GM23338 (cell line): ENCODE measurements at regions not wholly inside any gene's neighbourhood (a gene's known extent, or its start where the extent isn't known, plus 50 kb on each side); places are given as distances from the start of the nearest gene placed in this dataset.

Experiments
- CREB1 ChIP-seq: fragments of 250-450 bp; sonication (Bioruptor Pico); IDR thresholded peaks from 2 replicates; pipeline ENCODE4 v1.5.0; 2020; ENCODE audit warnings: low read depth, mild to moderate bottlenecking, moderate library complexity
- EZH2 ChIP-seq: fragments of 200-600 bp; sonication (generic); IDR thresholded peaks from one replicate; pipeline ENCODE4 v1.8.0; 2017; ENCODE audit warnings: antibody characterized with exemption, mild to moderate bottlenecking, low read depth; ENCODE audit not compliant: unreplicated experiment
- EZH2phosphoT487 ChIP-seq: fragments of 200-600 bp; sonication (generic); IDR thresholded peaks from one replicate; pipeline ENCODE4 v1.8.1; 2018; ENCODE audit warnings: antibody characterized with exemption; ENCODE audit not compliant: unreplicated experiment
- JUNB ChIP-seq: IDR thresholded peaks from one replicate; pipeline ENCODE4 v1.6.1; 2016; ENCODE audit warnings: antibody characterized with exemption; ENCODE audit not compliant: unreplicated experiment
- POLR2AphosphoS5 ChIP-seq: IDR thresholded peaks from 2 replicates; pipeline ENCODE4 v1.6.1; 2016; ENCODE audit warnings: antibody characterized with exemption, low read depth
- STAT1 ChIP-seq: IDR thresholded peaks from one replicate; pipeline ENCODE4 v1.6.1; 2016; ENCODE audit warnings: antibody characterized with exemption; ENCODE audit not compliant: unreplicated experiment
- TF ChIP-seq, protein P1 (sequence below), 2 experiments: fragments of 200-600 bp in 1 of 2; sonication (generic) in 1 of 2; conservative IDR thresholded peaks; 2 replicates each; pipeline versions ENCODE4 v1.5.1 to v1.6.1; 2016 to 2017; ENCODE audit warnings: antibody characterized with exemption in 2 of 2, low read depth in 2 of 2, mild to moderate bottlenecking in 2 of 2, moderate library complexity in 1 of 2
- TF ChIP-seq, protein P2 (sequence below): IDR thresholded peaks from one replicate; pipeline ENCODE4 v1.6.1; 2018; ENCODE audit warnings: antibody characterized with exemption; ENCODE audit not compliant: unreplicated experiment

DNA sequence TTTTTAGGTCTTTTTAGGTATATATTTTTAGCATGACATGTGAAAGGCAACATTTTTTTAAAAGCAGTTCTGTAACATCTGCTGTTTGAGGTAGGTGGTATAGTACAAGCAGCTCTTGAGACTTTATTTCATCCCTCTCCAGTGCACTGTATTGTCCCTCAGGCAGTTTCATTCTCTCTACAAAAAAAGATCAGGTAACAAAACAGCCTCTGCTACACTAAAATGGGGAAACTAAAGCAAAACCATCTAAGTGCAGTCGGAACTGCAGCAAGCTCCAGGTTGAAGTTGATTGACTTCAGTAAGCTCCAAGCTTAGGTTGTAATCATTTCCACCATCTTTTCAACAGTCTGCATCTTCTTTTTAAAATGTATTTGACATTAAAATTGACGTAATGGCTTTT, 195.6 kb downstream of the DEPDC1B start:
- TF ChIP-seq, protein P1, sequence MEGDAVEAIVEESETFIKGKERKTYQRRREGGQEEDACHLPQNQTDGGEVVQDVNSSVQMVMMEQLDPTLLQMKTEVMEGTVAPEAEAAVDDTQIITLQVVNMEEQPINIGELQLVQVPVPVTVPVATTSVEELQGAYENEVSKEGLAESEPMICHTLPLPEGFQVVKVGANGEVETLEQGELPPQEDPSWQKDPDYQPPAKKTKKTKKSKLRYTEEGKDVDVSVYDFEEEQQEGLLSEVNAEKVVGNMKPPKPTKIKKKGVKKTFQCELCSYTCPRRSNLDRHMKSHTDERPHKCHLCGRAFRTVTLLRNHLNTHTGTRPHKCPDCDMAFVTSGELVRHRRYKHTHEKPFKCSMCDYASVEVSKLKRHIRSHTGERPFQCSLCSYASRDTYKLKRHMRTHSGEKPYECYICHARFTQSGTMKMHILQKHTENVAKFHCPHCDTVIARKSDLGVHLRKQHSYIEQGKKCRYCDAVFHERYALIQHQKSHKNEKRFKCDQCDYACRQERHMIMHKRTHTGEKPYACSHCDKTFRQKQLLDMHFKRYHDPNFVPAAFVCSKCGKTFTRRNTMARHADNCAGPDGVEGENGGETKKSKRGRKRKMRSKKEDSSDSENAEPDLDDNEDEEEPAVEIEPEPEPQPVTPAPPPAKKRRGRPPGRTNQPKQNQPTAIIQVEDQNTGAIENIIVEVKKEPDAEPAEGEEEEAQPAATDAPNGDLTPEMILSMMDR (conservative IDR thresholded peaks at IDR 0.05; ENCODE audit: low read depth in 2 of 2), result no peak
- TF ChIP-seq EZH2phosphoT487 (no peak), EZH2 (no peak), POLR2AphosphoS5 (no peak), STAT1 (no peak), JUNB (no peak), CREB1 (CRISPR knock-in tag) (no peak)
- TF ChIP-seq, protein P2, sequence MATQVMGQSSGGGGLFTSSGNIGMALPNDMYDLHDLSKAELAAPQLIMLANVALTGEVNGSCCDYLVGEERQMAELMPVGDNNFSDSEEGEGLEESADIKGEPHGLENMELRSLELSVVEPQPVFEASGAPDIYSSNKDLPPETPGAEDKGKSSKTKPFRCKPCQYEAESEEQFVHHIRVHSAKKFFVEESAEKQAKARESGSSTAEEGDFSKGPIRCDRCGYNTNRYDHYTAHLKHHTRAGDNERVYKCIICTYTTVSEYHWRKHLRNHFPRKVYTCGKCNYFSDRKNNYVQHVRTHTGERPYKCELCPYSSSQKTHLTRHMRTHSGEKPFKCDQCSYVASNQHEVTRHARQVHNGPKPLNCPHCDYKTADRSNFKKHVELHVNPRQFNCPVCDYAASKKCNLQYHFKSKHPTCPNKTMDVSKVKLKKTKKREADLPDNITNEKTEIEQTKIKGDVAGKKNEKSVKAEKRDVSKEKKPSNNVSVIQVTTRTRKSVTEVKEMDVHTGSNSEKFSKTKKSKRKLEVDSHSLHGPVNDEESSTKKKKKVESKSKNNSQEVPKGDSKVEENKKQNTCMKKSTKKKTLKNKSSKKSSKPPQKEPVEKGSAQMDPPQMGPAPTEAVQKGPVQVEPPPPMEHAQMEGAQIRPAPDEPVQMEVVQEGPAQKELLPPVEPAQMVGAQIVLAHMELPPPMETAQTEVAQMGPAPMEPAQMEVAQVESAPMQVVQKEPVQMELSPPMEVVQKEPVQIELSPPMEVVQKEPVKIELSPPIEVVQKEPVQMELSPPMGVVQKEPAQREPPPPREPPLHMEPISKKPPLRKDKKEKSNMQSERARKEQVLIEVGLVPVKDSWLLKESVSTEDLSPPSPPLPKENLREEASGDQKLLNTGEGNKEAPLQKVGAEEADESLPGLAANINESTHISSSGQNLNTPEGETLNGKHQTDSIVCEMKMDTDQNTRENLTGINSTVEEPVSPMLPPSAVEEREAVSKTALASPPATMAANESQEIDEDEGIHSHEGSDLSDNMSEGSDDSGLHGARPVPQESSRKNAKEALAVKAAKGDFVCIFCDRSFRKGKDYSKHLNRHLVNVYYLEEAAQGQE, result no peak
